AML-193 (cell line): ENCODE measurements at regions not wholly inside any gene's neighbourhood (a gene's known extent, or its start where the extent isn't known, plus 50 kb on each side); places are given as distances from the start of the nearest gene placed in this dataset.

Experiments used
- DNase-seq, 2 experiments: peaks; one replicate each; lab custom pipeline; 2025; lab: John Stamatoyannopoulos, UW

DNA sequence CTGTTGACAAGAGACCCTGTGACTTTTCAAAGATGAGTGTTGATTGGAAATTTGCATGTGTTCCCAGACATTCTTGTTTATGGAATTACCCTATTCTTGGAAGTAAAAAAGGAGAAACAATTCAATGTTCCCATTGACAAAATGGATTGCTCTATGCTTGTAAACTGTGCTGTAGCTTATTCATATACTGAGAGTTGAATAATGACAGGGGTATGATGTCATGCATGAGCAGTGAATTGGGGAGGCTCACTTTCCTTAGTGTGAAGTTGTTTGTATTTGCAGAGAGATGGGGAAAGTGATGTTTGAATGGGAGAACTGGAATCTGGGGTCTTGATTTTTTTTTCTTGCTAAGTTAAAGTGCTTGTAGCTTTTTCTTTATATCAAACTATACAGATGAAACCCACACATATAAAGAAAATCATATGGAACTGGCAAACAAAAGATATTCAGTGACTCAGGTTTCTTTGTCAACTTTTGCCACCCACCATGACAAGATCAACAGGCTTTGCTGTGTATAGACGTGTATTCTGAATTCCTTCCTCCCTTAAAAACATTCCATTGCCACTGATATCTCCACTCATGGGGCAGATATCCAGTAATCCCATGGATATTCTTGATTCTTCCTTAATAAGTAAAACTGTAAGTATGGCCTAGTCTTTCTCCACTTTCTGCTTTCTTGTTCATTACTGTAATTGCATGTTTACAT lies 97.8 kb upstream of the JAG1 start:
- no peak for DNase-seq

GRCh38 chr20:10774357-10774943 lies 100.7 kb upstream of the JAG1 start:
- DNase-seq, result no peak

GRCh38 chr20:10777710-10778109 lies 103.9 kb upstream of the JAG1 start:
- DNase-seq, result no peak

GRCh38 chr20:10779911-10780310 lies 106.1 kb upstream of the JAG1 start:
- no peak for DNase-seq

DNA sequence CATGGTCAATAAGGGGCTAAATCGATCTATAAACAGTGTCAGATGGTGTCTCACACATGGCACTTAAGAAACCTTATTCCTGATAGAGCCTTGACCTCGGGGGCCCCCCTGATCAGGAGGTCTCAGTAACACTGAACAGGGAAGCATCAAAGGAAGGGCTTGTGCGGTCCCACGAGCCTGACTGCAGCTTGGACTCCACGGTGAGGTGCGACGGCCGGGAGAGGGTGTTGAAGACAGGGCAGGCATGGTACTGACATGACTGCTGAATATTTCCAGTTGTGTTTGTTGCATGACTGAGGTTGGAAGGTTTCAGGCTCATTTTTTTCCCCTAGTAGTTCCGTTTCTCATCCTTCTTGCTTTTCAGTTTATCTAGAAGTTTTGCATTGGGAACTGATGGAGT lies 107.1 kb upstream of the JAG1 start:
- DNase-seq, result no peak

GRCh38 chr20:10781526-10781925 lies 107.7 kb upstream of the JAG1 start:
- DNase-seq, result no peak

DNA sequence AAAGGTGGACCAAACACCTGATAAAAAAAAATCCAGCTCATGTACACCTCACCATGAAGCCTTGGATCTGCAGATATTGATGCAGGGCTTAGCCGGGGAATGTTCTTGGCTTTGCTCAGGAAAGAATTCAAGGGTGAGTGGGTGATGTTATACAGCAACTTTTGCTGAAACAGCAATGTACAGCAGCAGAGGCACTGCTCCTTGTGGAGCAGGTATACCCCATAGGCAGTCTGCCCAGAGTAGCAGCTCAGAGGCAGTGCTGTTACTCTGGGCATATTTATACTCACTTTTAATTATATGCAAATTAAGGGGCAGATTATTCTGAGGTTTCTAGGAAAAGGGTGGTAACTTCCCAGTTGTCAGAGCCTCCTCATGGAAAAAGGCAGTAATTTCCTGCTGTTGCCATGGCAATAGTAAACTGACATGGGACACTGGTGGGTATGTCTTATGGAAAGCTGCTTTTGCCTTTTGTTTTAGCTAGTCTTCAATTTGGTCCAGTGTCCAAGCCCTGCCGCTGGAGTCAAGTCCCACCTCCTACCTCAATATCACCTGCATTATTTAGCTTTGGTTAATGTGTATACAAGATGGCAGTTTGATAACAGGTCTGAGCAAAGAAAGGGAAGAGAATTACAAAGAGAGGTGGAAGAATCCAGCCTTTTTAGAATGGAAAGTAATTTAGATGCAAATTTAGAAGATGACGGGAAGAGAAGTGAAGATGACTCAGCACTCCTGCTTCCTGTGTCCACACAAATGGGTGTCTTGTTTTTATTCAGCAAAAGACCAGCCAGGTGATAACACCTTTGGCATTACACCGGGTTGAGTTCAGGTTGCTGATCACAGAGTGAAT lies 110.1 kb upstream of the JAG1 start:
- DNase-seq, result no peak

DNA sequence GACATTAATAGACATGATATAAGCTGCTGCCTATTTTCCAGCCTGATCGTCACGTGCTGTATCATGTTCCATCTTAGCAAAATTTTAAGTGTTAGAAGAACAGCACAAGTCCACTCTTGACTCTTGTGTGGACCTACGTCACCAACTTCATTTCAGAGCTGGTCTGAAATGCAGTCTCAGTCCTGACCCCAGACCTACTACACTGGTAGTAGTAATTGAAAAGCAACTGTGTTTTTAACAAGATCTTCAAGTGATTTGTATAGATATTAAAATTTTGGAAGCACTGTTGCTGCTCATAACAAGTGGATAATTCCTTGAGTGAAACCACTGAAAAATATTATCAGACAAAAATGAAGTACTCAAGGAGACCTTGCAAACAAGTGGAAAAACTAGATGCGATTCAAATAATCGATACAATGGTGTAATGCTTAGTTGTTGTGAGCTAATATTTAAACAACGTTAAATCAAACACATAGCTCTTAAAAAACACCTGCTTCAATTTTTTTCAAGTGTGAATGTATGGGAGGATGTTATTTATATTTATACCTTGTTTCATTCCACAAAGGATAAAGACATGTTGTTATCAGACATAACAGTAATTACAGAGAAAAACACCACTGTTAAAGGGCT lies 110.9 kb upstream of the JAG1 start:
- no peak for DNase-seq

DNA sequence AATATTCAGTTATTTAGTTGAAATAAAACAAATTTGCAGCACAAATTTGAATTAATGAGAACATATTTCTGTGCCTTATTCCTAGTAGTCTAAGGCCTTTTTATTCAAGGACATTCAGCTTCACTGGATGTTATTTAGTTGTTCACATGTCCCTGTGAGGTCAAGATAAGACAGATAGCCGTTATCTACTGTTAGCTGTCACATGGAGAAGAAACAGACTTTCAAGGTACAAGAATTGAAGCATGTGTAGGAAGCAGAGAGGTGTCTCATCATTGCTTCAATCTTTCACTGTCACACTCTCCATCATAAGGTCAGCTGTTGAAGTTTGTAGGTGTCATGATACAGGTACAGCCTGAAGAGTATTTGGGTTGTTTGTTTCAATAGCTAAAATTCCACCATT lies 112.9 kb upstream of the JAG1 start:
- no peak for DNase-seq

GRCh38 chr20:10788055-10788454 lies 114.3 kb upstream of the JAG1 start:
- no peak for DNase-seq

DNA sequence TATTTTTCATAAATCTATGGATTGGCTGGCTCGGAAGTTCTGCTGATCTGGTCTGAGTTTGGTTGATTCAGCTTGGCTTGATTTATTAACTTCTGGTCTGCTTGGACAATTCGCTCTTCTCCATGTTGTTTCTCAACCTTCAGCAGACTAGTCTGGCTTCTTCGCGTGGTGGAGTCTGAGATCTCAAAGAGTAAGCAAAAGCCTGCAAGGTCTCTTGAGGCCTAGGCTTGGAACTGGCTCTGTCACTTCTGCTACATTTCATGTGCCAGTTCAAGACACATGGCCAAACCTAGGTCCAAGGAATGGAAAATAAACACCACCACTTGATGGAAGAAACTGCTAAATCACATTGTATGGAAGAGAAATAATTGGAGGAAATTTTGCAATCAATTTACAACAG lies 115.1 kb upstream of the JAG1 start:
- no peak for DNase-seq

DNA sequence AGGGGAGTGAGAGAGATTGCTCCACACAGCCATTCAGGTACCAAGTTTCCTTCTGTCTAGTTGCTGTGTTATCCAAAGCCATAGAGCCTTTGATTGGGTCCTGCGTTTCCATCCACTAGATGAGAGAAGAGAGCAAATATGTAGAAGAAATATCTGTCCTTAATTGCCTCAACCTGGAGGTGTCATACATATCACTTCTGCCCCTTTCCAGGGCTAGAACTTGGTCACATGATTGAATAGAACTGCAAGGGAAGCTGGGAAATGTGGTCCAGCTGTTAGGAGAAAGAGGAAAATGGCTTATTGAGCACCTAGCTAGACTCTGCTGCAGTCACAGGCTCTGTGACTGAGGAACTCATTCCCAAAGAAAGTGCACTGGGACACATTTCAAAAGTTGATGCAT lies 115.6 kb upstream of the JAG1 start:
- DNase-seq, result no peak

DNA sequence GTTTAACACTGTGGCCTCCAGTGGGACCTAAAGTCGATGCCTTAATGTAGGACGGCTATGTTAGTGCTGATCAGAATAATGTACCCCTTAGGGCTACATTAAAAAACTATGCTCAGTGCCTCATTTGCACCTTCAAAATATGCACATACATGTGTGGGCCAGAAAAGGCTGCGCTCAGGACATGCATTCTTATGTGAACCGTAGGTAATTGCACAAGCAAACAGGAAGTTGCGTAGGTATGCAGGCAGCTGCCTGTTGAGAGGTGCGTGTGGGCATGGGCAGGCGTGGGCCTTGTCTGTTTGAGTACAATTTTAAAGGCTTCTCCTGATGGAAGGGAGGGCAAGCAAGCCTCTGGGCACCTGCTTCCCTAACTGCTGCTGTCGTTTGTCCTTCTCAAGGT lies 116.2 kb upstream of the JAG1 start:
- DNase-seq, result no peak

- no peak for DNase-seq
Measured at GRCh38 chr20:10792291-10792690, 118.5 kb upstream of the JAG1 start.

DNA sequence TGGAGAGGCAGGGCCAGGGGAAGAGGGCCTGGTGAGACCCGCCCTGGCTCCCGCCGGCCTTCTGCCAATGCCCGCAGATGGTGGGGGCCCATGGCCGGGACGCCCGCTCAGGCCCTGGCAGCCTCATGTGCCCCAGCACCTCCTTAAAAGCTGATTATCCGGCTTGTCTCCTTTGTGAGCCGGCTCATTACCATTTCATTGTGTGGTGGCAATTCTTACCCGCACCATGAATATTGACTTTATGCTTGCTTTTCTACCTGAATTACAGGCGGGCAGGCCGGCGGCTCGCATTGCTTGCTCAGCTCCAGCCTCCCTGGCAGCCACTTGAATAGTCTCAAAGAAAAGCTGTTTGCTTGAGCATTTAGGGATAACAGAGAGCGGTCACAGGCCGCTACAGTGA lies 120.0 kb upstream of the JAG1 start:
- DNase-seq, result no peak

GRCh38 chr20:10794765-10795164 lies 121.0 kb upstream of the JAG1 start:
- DNase-seq, result no peak

DNA sequence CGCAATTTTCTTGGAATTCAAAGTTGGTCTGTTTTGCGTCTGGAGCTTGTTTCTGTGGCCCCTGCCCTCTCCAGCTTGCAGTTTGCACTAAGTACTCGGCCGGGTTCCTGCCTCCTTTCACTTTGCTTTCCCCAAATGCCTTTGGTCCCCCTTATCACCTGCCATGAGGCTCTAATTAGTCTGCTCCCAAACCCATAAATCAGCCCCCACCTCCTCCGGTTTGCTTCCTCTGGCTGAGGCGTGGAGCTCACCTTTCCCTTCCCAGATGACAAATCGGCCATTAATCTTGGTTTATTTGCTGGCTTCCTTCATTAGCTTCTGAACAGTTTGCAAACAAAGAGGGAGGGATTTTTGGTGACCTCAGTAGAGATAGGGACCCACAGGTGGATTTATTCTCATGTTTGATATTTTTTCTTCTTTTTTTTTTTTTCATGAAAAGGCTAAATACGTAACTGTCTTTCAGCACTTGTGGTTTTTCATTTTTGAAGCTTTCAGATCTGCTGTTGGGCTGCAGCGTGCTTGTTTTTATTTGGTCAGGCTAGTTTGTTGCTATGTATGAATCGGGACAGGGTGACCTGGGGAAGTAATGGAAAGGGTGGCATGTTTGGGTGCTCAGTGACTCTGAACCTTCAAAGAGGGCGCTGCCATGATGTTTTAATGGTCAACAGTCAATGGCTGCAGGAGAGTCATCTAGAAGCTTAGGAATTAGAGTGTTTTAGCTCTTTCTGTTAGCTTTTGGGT lies 121.7 kb upstream of the JAG1 start:
- DNase-seq, result no peak

DNA sequence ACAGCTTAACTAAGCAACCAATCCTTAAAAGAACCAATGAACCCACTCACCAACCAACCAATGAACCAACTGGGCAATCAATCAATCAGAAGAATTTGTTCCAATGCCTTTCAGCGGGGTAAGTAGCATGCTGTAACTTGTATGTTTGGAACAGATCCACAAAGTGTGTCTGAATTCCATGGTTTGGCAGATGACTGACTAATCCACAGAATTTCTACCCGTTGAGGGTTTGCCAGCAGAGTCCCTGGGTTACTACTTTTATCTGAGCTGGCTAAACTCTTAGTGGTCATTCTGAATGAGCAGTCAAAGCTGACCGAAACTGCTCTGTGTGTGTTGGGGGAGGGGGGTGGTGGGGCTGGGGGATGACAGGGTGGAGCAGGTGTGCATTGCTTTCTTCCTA lies 125.0 kb upstream of the JAG1 start:
- DNase-seq, result no peak

- DNase-seq, result no peak
Measured at GRCh38 chr20:10799735-10800134, 125.9 kb upstream of the JAG1 start.

- no peak for DNase-seq
Measured at GRCh38 chr20:10800288-10800687, 126.5 kb upstream of the JAG1 start.

- DNase-seq, result no peak
Measured at GRCh38 chr20:10802236-10802635, 128.4 kb upstream of the JAG1 start.

DNA sequence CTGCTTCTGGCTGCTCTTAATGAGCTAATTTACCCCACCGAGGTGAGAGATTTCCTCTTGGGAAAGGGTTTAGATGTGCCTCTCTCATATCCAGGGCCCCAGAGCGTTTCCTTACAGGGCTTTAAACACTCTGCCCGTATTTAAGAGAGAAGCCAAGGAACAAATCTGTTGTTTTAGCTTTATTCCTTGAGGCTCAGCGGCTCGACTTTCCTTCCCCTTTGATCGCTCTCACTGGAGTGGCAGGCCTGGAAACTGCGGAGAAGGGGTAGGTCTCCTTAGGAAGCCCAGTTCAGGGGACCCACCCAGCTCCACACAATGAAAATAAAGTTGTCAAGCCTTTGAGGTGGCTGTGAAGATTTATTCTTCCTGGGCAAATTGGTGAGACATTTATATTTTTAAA lies 132.0 kb upstream of the JAG1 start:
- DNase-seq, result no peak
